DND-41 (cell line): ENCODE measurements at regions not wholly inside any gene's neighbourhood (a gene's known extent, or its start where the extent isn't known, plus 50 kb on each side); places are given as distances from the start of the nearest gene placed in this dataset.

Source experiments
- CTCF ChIP-seq: IDR thresholded peaks from 2 replicates; pipeline ENCODE4 v1.5.1; 2012; ENCODE audit warnings: borderline replicate concordance, low read length, moderate library complexity, mild to moderate bottlenecking; ENCODE audit not compliant: poor library complexity, severe bottlenecking; ENCODE audit errors: extremely low read depth
- EZH2 ChIP-seq: IDR thresholded peaks from 3 replicates; pipeline ENCODE4 v1.6.1; 2012; ENCODE audit warnings: borderline replicate concordance, low read depth, mild to moderate bottlenecking, moderate library complexity, low read length, inconsistent platforms; ENCODE audit not compliant: severe bottlenecking

- TF ChIP-seq EZH2 (no peak), CTCF (no peak)
Observed at GRCh38 chr4:133537780-133538281, 388.7 kb downstream of the PCDH10 start.
